ENCODE measurements at regions not wholly inside any gene's neighbourhood (a gene's known extent, or its start where the extent isn't known, plus 50 kb on each side); places are given as distances from the start of the nearest gene placed in this dataset.

DNA sequence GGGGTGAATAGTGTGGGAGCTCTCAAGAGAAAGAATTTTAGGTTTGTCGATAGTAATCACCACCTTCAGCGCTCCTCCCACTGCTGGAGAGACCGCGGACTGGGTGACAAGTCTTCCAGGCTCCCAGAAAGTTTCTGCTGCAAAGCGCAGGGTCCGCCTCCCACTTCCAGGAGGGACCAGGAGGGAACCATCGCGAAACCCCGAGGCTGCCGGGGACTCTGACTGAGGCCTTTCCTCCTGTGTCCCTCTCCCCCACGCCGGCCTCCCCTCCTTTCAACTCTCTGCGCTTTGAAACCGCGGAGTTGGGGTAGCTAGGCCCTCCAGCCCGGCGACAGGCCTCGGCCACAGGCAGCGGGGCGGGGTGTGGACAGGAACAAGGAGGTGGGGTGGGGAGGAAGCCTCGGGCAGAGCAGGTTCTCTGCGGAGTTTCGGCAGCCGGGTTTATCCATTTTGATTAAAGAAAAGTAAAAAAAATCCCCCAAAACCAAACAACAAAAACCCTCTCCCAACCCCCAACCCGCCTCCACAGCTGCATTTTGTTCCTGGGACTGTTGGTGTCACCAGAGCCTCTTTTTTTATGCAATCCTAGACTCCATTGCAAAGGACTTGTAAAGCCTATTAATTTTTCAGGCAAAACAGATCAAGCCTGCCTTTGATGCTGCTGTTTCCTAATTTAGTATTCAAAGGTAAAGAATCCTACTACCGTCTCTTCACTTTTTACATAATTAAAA, 157.2 kb downstream of the TM9SF2 start:
- no peak for DNase-seq

DNA sequence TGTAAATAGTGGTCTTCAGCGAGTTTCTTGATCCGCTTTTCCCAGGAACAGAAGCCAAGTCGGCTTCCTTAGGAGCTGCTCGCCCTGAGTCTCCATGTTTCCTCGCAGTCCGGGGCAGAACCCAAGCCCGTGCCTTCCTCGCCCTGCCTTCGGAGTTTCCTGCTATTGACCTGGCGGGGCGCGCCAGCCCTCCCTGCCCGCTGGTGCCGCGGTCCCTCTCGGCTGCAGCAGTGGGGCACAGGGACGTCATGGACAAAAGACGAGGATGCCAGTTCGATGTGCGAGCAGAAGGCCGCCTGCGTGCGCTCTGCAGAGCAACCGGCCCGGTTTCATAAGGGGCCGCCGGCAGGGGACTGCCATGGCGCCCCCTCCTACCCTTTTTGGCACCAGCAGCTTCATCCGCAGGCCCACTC, 156.6 kb downstream of the TM9SF2 start:
- DNase-seq: no peak

DNA sequence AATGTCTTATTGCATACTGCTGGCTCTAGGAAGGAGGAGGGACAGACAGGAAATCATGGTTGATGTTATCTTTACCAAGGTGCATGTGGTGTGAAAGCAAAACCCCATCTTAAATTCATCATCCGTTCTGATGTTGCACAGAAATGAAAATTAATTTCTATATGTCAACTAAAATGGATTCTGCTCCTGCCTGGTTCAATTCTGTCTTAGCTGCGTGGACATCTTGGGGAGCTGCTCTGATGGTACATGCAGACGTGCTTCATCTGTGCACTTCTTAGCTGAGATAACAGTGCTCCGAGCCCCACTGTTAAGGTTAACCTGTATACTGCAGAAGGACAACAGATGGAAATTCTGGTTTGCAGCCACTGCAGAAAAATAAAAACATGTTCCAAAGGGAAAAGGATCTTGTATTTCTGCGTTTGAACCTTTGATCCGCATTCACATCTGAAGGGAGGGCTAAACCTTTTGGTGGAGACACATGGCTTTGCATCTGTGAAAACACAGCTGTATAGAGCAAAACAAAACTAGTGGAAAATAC, 155.6 kb downstream of the TM9SF2 start:
- DNase-seq: no peak

DNA sequence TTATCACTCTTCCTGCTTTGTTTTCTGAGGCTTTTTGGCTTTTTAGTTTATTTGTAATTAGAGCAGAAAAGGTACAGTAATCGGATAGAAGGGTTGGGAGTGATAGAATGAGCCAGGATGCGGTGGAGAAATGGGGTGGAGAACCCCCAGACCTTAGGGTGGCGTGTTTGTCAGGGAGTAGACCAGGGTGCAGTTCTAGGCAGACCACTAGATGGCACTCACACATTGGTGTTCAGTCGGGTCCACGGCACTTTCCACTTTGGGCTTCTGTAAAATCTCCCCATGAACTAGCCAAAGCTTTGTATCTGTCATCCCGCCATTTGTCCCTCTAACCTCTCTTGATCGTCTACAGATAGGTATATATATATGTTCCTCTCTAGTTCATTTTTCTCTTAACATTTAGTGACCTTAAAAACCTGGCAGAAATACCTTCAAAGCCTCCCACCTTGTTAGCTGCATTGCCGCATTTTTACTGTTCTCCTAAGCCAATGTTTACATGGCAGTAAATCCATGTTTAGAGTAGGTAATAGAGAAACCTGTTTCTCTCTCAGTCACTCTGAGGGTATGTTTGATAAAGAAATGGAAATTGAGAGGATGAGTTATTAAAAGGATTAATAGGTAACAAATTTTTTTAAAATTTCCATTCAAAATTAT, 154.9 kb downstream of the TM9SF2 start:
- DNase-seq: no peak

DNA sequence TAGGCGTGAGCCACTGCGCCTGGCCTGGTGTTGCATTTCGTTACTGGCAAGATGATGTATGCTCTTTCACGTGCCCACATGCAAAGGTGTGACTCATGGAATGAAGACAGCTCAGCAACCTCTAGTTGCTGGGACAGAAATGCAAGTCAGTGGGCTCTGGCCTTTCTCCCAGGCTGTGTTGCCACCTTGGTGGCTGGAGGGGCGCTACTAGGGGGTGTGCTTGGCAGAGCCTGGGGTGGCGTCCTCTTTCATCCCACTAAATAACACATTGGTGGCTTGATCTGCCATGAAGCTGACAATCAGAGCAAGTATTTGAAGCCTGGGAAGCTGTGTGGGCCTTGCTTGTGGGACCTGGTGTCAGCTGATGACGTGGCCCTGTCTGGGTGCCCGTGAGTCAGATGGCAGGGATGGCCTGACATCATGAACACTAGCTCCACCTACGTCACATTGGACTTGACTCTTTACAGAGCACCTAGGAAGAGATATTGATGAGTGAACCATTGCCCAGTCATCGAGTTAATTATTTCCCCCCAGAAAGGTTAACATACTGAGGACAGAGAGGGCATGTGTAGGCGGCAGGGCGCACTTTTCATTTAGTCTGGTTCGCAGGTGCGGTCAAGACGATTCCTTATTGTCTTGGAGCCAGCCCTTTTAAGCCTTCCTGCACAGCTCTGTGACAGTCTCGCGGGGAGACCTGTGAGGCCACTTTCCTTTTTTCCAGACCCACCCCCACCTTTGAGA, 154.2 kb downstream of the TM9SF2 start:
- DNase-seq: no peak

DNA sequence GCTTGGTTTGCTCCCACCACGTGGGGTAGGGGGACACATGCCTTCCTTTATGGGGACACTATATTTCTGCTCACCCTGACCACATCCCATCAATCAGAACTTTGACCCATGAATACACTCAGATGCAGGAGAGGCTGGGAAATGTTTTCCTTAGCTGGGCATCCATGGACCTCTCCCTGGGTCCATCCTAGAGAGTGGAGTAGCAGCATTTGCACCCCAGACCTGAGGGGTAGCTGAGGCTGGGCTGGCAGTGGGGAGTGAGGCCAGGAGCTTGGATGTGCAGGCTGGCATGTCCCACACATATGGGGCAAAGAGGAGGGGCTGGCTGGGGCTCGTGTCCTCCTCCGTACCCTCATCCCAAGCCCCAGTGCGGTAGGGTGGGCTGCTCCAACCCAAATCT, 152.8 kb downstream of the TM9SF2 start:
- no peak for DNase-seq

DNA sequence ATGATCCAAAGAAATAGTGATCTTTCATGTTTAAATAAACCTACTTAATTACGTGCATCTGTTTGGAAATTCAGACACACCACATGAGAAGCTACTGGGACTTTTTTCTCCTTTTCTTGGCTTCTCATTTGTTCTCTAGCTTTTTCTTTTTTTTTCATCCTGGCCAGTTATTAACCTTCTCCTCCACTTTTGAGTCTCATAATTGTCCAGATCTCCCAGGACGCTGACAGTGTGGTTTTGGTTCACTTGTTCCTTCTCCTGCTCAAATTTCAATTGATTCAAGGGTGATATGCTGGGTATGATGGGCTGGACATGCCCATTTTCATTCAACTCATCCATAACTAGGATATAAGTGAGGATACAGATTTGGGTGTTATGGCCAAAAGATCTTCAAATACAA, 152.3 kb downstream of the TM9SF2 start:
- no peak for DNase-seq

DNA sequence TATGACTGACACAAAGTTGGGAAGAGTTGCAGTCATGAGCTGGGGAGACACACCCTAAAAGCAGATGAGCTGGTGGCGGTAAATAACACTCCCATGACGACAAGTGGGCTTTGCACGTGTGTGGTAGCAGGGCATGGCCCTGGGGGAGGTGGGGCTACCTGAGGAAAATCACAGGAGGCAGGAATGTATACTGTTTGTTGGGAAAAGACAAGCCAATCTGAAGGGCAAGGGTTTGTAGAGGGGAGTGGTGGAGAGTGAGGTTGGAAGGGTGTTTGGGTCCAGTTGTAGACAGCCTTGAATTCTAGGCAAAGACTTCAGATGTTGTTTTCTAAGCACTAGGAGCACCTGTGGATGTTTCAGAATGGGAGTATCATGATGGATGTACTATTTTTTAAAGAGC, 151.6 kb downstream of the TM9SF2 start:
- DNase-seq: no peak

DNA sequence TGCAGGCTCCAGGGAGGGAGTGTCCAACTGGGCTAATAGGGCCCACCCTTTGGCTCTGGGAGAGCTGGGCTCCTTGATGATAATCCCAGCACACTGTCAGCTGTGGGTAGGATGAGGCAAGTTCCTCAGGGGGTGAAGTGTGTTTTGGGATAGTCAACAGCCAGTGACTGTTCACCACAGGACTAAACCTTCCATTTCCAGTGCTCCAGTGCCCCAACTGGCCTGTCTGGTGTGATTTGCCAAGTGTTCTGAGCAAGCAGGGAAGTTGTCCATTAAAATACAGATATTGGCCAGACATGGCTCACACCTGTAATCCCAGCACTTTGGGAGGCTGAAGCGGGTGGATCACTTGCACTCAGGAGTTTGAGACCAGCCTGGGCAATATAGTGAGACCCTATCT, 150.9 kb downstream of the TM9SF2 start:
- no peak for DNase-seq

DNA sequence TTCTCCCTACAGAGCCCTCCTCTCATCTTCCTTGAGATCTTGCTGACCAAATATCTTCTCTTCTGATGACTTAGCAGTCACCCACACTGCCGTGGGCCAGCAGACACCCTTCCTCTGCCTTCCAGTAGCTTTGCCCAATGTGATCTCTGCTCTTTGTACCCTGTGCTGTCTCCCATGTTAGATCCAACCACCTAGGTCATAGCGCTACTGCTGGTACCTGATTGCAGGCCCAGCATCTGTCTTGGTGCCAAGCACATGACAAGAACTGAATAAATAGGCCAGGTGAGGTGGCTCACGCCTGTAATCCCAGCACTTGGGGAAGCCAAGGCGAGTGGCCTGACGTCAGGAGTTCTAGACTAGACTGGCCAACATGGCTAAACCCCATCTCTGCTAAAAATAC, 149.7 kb downstream of the TM9SF2 start:
- no peak for DNase-seq

DNA sequence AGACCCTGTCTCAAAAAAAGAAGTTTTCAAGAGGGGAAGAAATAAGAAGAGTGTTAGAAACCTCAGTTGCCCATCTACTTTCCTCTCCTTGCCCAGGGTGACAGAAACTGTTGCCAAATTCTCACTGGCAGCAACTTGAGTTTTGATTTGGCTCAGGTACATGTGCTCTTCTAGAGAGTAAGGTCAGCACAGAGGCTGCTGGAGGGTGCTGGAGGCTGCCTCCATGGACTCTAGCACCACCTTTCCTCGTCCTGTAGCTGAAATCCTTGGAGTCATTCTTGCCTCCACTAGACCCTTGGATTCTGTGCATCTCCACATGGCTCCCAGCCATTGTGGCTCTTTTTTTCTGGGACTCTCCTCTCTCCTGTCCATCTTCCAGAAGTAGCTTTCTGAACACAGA, 149.1 kb downstream of the TM9SF2 start:
- no peak for DNase-seq

DNA sequence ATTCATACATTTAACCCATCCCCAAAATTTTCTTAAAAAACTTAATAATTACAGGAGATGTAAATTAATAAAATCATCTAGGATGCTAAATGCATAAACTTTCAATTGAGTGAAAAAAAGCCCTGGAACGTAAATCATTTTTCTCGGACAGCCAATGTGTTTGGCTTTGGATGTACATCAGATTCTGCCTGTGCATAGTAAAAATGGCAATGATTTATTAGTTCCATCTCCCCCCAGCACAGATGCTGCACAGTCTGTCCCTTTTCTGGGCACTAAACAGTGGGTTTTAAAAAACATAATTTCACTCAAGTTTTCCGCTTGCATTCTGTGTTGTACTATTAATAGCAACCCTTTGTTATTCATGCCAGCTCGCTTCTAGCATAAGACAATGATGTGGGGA, 147.7 kb downstream of the TM9SF2 start:
- DNase-seq: no peak

DNA sequence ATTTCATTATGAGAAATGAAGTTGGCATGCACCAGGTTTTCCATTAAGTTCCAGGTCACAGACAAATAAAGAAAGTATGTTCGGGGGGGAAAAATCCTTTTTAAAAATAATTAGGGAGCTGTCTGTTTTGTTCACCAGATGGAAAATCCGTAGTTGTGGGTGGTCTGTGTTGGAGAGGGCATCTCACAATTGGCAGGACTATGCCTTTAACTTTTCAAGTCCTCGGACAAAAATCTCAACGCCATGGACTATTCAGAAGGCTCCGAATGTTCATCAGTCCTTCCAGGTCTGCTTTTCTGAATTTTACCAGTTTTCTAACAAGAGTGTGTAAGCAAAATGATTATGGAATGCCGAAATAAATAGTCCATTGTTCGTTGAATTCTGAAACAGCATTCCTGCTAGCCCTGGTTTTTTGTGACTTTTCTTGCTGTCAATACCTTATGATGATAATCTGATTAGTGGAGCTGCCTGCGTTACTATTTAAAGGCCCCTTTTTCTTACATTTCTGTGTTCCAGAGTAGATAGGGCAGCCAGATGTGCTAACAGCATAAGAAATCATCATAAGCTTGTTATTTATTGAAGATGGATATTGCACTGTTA, 146.9 kb downstream of the TM9SF2 start:
- no peak for DNase-seq

DNA sequence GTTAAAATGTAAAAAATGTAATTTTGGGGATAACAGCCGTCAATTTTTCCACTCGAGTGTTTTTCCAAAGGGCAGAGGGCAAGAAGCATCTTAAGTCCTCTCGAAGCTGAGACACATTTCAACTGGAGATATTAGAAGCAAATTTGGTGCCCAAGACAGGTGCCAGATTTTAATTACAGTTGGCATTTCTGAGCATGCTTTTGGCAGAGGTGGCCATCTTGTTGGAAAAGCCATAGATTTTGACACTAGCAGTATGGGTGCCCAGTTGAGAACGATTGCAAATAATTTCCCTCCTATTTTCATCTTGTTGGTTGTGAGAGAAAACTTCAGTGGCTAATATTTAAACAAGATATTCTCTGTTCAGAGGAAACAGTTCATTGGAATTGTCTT, 146.3 kb downstream of the TM9SF2 start:
- no peak for DNase-seq

DNA sequence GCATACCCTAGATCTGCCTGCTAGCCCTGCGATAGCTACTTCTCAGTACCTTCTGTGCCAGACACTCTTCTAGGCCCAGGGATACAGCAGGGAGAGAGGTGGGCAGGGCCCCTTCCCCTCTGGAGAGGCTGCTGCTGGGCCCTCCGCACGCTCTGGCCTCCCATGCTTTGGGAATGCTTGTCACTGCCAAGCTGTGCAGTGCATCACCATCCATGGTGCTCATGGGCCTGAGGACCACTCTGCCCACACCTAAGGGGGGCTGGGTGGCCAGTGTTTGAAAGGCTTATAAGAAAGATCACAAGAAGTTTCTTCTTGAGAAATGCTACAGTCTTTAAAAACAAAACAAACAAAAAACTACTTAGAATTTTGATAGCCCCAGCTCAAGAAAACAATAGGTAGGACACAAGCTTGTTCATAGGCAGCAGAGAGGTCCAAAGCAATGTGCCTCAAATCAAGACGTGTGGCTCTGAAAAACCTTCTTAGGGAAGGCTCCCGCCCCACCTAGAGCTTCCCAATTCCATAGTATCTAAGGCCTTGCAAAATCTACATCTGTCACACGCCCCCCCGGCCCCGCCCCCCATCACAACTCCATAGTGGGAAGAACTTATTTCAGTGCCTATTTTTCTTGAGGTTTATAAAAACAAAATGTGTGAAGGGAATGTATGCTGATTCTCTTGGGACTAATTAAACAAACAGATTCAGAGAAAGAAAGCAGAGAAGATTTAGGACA, 145.8 kb downstream of the TM9SF2 start:
- DNase-seq: no peak

DNA sequence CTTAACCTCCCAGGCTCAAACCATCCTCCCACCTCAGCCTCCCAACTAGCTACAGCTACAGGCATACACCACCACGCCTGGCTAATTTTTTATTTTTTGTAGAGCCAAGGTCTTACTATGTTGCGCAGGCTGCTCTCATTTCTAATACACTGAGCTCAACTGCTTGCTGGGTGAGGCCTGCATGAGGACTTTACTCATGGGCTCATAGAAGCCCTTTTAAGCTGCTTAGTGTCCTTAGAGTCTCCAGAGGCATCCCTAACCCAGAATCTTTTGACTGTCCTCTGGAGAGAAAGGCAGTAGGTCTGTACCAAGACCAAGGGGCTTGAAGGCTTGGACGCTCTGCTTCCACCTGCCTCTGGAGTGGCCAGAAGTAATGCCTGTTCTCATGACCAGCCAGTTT, 141.6 kb downstream of the TM9SF2 start:
- no peak for DNase-seq

DNA sequence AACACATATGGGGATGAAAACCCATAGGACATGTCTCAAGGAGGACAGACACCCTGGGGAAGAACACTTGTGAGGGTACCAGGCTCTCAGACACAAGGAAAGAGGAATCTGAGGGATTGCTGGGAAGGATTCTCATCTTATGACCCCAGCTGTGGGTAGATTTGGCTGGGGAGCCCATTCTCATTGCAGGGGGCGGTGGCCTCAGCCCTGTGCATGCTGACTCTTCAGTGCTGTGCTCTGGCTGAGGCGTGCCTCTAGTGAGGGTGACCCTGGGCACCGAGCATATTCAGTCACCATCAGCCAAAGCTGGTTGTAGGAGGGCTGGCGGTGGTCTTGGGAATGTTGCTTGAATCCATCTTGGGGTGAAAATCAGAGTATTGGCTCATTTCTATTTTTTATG, 140.7 kb downstream of the TM9SF2 start:
- DNase-seq: no peak

DNA sequence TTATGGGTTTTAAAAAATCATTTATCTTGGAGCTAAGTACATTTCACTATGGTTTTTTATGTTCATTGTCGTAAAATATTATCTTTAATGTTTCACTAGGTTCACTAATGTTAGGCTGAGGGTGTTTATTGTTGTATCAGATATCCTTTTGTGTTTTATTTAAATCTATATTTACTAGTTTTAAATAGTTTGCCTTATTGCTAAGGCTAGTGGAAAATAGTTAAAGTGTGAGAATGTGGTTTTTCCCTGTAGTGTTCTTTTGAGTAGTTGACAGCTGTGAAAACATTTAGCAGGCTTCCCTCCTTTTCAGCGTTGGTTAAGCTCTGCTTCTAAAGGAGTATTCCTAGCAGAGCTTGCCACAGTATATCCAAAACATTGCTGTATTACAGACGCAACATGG, 139.0 kb downstream of the TM9SF2 start:
- no peak for DNase-seq

DNA sequence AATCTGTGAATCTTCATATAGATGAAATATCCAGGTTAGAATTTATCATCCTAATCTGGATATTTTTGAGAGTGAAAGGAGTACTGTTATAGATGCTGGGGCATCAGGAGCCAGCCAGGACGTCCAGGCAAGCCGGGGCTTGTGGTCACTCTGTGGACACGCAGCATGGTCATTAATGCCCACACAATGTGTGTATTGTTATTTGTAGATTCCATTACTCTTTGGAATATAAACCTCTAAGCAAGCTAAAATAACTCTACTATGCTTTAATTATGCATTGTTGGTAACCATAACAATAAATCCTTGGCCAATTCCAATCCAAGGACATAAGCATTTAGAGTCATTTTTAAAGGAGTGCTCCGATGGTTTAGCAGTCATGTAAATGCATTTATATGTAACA, 137.9 kb downstream of the TM9SF2 start:
- DNase-seq: no peak

DNA sequence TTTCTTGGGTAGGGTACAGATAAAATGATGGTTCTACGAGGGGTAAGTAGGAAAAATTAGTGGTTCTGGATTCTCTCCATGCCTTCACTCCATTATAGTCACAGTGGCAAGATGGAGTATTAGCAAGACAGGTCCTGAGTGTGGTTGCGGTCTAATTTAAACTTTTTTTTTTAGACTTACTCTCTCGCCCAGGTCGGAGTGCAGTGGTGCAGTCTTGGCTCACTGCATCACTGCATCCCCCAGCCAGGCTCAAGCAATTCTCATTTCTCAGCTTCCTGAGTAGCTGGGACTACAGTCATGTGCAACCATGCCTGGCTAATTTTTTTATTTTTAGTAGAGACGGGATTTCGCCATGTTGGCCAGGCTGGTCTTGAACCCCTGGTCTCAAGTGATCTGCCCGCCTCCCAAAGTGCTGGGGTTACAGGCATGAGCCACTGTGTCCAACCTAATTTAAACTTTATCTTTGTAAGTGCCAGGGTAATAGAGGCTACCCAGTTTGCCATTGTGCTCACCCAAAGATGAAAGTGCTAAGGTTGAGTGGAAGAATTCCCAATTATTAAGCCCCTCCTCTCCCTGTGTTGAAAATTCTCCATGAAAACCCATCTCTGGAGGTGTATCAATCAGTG, 135.6 kb downstream of the TM9SF2 start:
- no peak for DNase-seq

DNA sequence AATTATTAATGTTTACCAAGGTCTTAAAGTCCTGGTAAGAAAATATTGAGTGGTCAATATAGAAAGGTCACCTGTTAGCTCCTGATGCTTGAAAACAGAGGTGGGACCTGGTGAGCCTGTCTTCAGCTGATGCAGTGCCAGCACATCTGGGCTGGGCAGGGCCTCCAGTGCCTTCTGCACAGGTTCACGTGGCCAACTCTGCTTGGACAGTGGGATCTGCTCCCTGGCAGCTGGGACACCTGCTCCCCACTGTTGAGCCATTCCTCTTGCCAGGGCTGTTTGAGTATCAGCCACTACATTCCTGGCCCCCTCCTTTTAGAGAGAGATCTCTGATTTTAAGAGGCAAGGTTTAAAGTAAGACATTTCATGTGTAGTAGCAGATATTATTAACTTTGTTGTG, 135.0 kb downstream of the TM9SF2 start:
- DNase-seq: no peak

DNA sequence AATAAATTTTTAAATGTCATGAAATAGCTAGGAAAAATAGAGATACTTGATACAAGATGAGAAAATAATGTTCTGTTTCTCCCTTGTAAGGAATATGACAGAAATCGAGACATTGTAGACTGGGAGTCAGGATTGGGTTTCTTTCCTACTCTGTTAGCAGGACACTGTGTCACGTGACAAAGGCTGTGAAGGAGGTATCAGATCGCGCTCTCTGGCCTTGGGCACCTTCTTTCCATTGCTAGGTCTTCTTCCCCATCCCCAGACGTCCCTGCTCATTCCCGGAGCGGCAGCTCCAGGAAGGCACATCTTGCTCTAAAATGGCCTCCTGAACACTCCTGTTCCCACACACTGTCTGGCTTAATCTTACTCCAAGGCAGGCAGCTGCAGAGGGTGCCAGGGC, 133.4 kb downstream of the TM9SF2 start:
- DNase-seq: no peak

Data from NCI-H2227 treated with DMSO at 0.1 percent for 48 hours (cell line).